MM.1S (cell line): ENCODE measurements at regions not wholly inside any gene's neighbourhood (a gene's known extent, or its start where the extent isn't known, plus 50 kb on each side); places are given as distances from the start of the nearest gene placed in this dataset.

Experiments
- CTCF ChIP-seq: fragments of 300-600 bp; sonication (generic); IDR thresholded peaks from 2 replicates; pipeline ENCODE4 v1.5.1; 2016; ENCODE audit warnings: antibody characterized with exemption, low read length, mixed read lengths
- EZH2 ChIP-seq: fragments of 300-600 bp; sonication (generic); optimal IDR thresholded peaks from 2 replicates; pipeline ENCODE3; 2017; ENCODE audit warnings: low read depth, mild to moderate bottlenecking, antibody characterized with exemption, low read length, mixed read lengths
- EZH2phosphoT487 ChIP-seq: fragments of 300-600 bp; sonication (generic); IDR thresholded peaks from 2 replicates; pipeline ENCODE4 v1.6.1; 2018; ENCODE audit warnings: antibody characterized with exemption, low read length

- TF ChIP-seq CTCF (no peak), EZH2 (no peak), EZH2phosphoT487 (no peak)
These were observed 111.8 kb downstream of the ENGASE start for GRCh38 chr17:79186406-79186805.
